Neural crest cell (in vitro differentiated cells): ENCODE measurements at regions not wholly inside any gene's neighbourhood (a gene's known extent, or its start where the extent isn't known, plus 50 kb on each side); places are given as distances from the start of the nearest gene placed in this dataset.
A peak's percentile ranks its signal among the peaks of the same experiment; 100 is the strongest.

Experiments
- DNase-seq: peaks from one replicate; pipeline ENCODE4 v3.0.0; 2021; ENCODE audit warnings: low read depth, mixed read lengths, low spot score
- H3K27ac Mint-ChIP-seq: one replicate; pipeline ENCODE4 v1.8.0; 2021; ENCODE audit warnings: mild to moderate bottlenecking, mixed read lengths; ENCODE audit not compliant: unreplicated experiment
- H3K27me3 Mint-ChIP-seq: 2 replicates; pipeline ENCODE4 v1.8.0; 2021; ENCODE audit warnings: low read depth, mild to moderate bottlenecking, mixed read lengths
- H3K36me3 Mint-ChIP-seq: 2 replicates; pipeline ENCODE4 v1.8.0; 2021; ENCODE audit warnings: low read depth, mild to moderate bottlenecking, mixed read lengths
- H3K4me1 Mint-ChIP-seq: 2 replicates; pipeline ENCODE4 v1.8.0; 2021; ENCODE audit warnings: mixed read lengths
- H3K4me3 Mint-ChIP-seq: one replicate; pipeline ENCODE4 v1.8.0; 2021; ENCODE audit warnings: mild to moderate bottlenecking, mixed read lengths
- H3K9me3 Mint-ChIP-seq: 2 replicates; pipeline ENCODE4 v1.8.0; 2021; ENCODE audit warnings: mixed read lengths
- CTCF ChIP-seq: fragments of 200-600 bp; sonication (generic); conservative IDR thresholded peaks from 2 replicates; pipeline ENCODE4 v1.5.0; 2021; ENCODE audit warnings: antibody characterized with exemption, mild to moderate bottlenecking

GRCh38 chr10:62632071-62632809, 172.3 kb upstream of the ADO start:
- peak overlapping the region; percentile 62 for H3K27ac Mint-ChIP-seq
- no peaks in the 10 kb centered on the region for H3K27me3 Mint-ChIP-seq
- no peak overlapping the region for H3K4me3 Mint-ChIP-seq
- TF ChIP-seq CTCF, result no peak
- peaks cover 3% of the 10 kb centered on the region for H3K9me3 Mint-ChIP-seq
- peaks cover 10% of the 10 kb centered on the region for H3K4me1 Mint-ChIP-seq
- no peaks in the 10 kb centered on the region for H3K36me3 Mint-ChIP-seq
- no peak for DNase-seq

GRCh38 chr10:62633976-62634375, 170.5 kb upstream of the ADO start:
- no peak for DNase-seq
- no peak overlapping the region for H3K27ac Mint-ChIP-seq
- H3K4me3 Mint-ChIP-seq, result no peak overlapping the region
- no peaks in the 10 kb centered on the region for H3K36me3 Mint-ChIP-seq
- H3K4me1 Mint-ChIP-seq, result no peaks in the 10 kb centered on the region
- TF ChIP-seq CTCF, result no peak
- peaks cover 3% of the 10 kb centered on the region for H3K9me3 Mint-ChIP-seq
- H3K27me3 Mint-ChIP-seq, result no peaks in the 10 kb centered on the region

GRCh38 chr10:62634576-62634975, 169.9 kb upstream of the ADO start:
- Mint-ChIP-seq H3K36me3 (no peaks in the 10 kb centered on the region), H3K27me3 (no peaks in the 10 kb centered on the region), H3K27ac (no peak overlapping the region), H3K4me3 (no peak overlapping the region), H3K4me1 (peaks cover 3% of the 10 kb centered on the region), H3K9me3 (peaks cover 3% of the 10 kb centered on the region)
- TF ChIP-seq CTCF, result no peak
- DNase-seq, result no peak

- Mint-ChIP-seq H3K9me3 (peaks cover 3% of the 10 kb centered on the region), H3K4me1 (peaks cover 8% of the 10 kb centered on the region), H3K27me3 (no peaks in the 10 kb centered on the region), H3K4me3 (no peak overlapping the region), H3K36me3 (no peaks in the 10 kb centered on the region), H3K27ac (no peak overlapping the region)
- no peak for TF ChIP-seq CTCF
- no peak for DNase-seq
Measured at GRCh38 chr10:62635127-62635526, 169.4 kb upstream of the ADO start.

- Mint-ChIP-seq H3K36me3 (no peaks in the 10 kb centered on the region), H3K27me3 (no peaks in the 10 kb centered on the region), H3K4me1 (peaks cover 14% of the 10 kb centered on the region)
Measured at GRCh38 chr10:62636825-62637248, 167.7 kb upstream of the ADO start.

More at GRCh38 chr10:62636825-62637248, 167.7 kb upstream of the ADO start:
- Mint-ChIP-seq H3K9me3 (no peaks in the 10 kb centered on the region), H3K27ac (no peak overlapping the region), H3K4me3 (no peak overlapping the region)
- no peak for DNase-seq
- no peak for TF ChIP-seq CTCF
